Activated CD4-positive, alpha-beta memory T cell treated with anti-CD3 and anti-CD28 coated beads for 36 hours (primary cell): ENCODE measurements at regions not wholly inside any gene's neighbourhood (a gene's known extent, or its start where the extent isn't known, plus 50 kb on each side); places are given as distances from the start of the nearest gene placed in this dataset.

Source experiments
- CTCF ChIA-PET: fragments of 350-600 bp; sonication (Branson Sonifier 250); formaldehyde crosslinking; loops from one replicate; lab custom pipeline; 2021; ENCODE audit warnings: antibody characterized with exemption, inconsistent platforms; lab: Charles Lee
- POLR2A ChIA-PET: fragments of 350-600 bp; sonication (Branson Sonifier 250); formaldehyde crosslinking; loops from one replicate; lab custom pipeline; 2021; ENCODE audit warnings: antibody characterized with exemption; lab: Charles Lee
- DNase-seq: peaks from one replicate; pipeline ENCODE4 v3.0.0-alpha.2; 2020
- H3K27ac Mint-ChIP-seq: one replicate; pipeline ENCODE4 v1.8.0; 2021; ENCODE audit warnings: mixed read lengths
- H3K27me3 Mint-ChIP-seq: one replicate; pipeline ENCODE4 v1.8.0; 2021; ENCODE audit warnings: mixed read lengths
- H3K36me3 Mint-ChIP-seq: one replicate; pipeline ENCODE4 v1.8.0; 2021; ENCODE audit warnings: mixed read lengths
- H3K4me1 Mint-ChIP-seq: one replicate; pipeline ENCODE4 v1.8.0; 2021; ENCODE audit warnings: low read depth, mixed read lengths
- H3K4me3 Mint-ChIP-seq: one replicate; pipeline ENCODE4 v1.8.0; 2021; ENCODE audit warnings: mild to moderate bottlenecking, mixed read lengths
- H3K9me3 Mint-ChIP-seq: one replicate; pipeline ENCODE4 v1.8.0; 2021; ENCODE audit warnings: mixed read lengths
- intact Hi-C: fragments of 100-400 bp; cut with micrococcal nuclease; formaldehyde crosslinking; loops from one replicate; pipeline ENCODE4 v1.15.1; 2023

GRCh38 chr16:66152823-66153393 is 213.6 kb upstream of the CDH5 start:
- CTCF ChIA-PET: no interaction called here
- no peak for DNase-seq
- POLR2A ChIA-PET: no interaction called here
- H3K36me3 Mint-ChIP-seq: no peaks in the 10 kb centered on the region
- H3K27me3 Mint-ChIP-seq: peaks cover 3% of the 10 kb centered on the region
- no peaks in the 10 kb centered on the region for H3K4me1 Mint-ChIP-seq
- H3K4me3 Mint-ChIP-seq: no peak overlapping the region
- no peak overlapping the region for H3K27ac Mint-ChIP-seq
- no peaks in the 10 kb centered on the region for H3K9me3 Mint-ChIP-seq
- intact Hi-C loops: no loop called here

DNA sequence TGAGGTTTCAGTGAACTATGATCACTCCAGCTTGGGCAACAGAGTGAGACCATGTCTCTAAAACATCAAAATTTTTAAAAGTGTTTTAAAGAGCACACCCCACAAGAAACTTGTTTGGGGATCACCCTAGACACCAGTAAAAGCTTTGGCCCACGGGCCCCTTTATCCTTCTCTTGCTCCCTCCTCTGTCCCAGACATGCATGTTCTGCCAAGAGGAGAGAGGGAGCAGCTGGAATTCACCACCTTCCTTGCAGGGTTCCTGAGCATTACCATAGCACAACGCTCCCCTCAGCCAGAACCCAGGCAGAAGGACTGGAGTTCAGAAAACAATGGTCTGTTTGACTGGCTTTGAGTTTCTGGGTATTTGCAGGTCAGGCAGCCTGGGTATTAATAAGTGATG is 214.3 kb upstream of the CDH5 start:
- peaks cover 3% of the 10 kb centered on the region for H3K27me3 Mint-ChIP-seq
- ChIA-PET CTCF (no interaction called here), POLR2A (no interaction called here)
- no peak overlapping the region for H3K4me3 Mint-ChIP-seq
- no peak for DNase-seq
- H3K4me1 Mint-ChIP-seq: no peaks in the 10 kb centered on the region
- no peaks in the 10 kb centered on the region for H3K9me3 Mint-ChIP-seq
- intact Hi-C loops: no loop called here
- H3K36me3 Mint-ChIP-seq: no peaks in the 10 kb centered on the region
- H3K27ac Mint-ChIP-seq: no peak overlapping the region

- ChIA-PET POLR2A (no interaction called here), CTCF (no interaction called here)
- Mint-ChIP-seq H3K9me3 (no peaks in the 10 kb centered on the region), H3K36me3 (no peaks in the 10 kb centered on the region), H3K27ac (no peak overlapping the region), H3K4me1 (no peaks in the 10 kb centered on the region), H3K4me3 (no peak overlapping the region), H3K27me3 (peaks cover 3% of the 10 kb centered on the region)
- no peak for DNase-seq
- intact Hi-C loops: no loop called here
These were observed 215.6 kb upstream of the CDH5 start for GRCh38 chr16:66150698-66151482.

DNA sequence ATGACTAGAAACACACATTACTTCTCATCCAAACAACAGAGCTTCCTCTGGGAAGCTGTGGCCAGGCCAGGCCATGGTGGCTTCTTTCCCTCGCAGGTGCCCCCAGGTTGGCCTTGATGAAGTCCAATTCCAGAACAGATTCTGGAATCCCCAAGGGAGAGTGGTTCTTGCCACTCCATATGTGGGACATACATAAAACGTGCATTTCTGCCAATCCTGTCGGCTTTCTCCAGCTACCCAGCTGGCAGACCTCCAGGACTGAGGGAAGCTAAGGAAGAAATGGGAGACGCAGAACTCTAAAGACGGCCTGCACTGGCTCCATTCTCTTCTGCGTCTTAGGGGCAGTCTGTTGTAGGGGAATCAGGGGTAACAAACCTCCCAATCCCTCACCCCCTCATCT is 219.2 kb upstream of the CDH5 start:
- ChIA-PET POLR2A (no interaction called here), CTCF (no interaction called here)
- Mint-ChIP-seq H3K4me3 (no peak overlapping the region), H3K36me3 (no peaks in the 10 kb centered on the region), H3K4me1 (no peaks in the 10 kb centered on the region), H3K27me3 (peaks cover 4% of the 10 kb centered on the region), H3K27ac (no peak overlapping the region), H3K9me3 (no peaks in the 10 kb centered on the region)
- no peak for DNase-seq
- intact Hi-C loops: no loop called here

- Mint-ChIP-seq H3K36me3 (no peaks in the 10 kb centered on the region), H3K4me3 (no peak overlapping the region), H3K9me3 (no peaks in the 10 kb centered on the region), H3K27me3 (peaks cover 4% of the 10 kb centered on the region), H3K4me1 (no peaks in the 10 kb centered on the region), H3K27ac (no peak overlapping the region)
- POLR2A ChIA-PET: no interaction called here
- intact Hi-C loops: no loop called here
- no peak for DNase-seq
- CTCF ChIA-PET: no interaction called here
These were observed 219.7 kb upstream of the CDH5 start for GRCh38 chr16:66146798-66147197.

DNA sequence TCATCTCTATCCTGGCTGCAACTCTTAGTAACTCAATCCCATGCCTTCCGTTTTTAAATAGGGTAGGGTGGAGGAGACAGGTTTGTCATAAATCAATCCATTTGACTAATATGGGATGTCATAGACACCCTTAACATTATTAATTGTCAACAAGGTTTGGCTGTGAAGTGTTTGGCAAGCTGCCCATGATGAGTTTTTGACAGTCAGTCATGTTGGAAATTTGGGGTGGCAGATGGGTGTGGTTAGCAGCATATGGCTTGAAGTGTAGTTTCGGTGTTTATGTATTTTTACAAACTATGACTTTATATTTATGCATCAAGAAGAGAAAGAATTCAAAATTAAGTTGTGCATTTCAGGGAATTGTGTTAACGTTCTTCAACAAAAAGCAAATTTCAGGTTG is 221.8 kb upstream of the CDH5 start:
- Mint-ChIP-seq H3K4me1 (no peaks in the 10 kb centered on the region), H3K36me3 (no peaks in the 10 kb centered on the region), H3K9me3 (no peaks in the 10 kb centered on the region), H3K27me3 (peaks cover 2% of the 10 kb centered on the region), H3K27ac (no peak overlapping the region), H3K4me3 (no peak overlapping the region)
- POLR2A ChIA-PET: no interaction called here
- CTCF ChIA-PET: no interaction called here
- intact Hi-C loops: no loop called here
- DNase-seq: no peak

GRCh38 chr16:66143415-66143814 is 223.1 kb upstream of the CDH5 start:
- CTCF ChIA-PET: no interaction called here
- no peaks in the 10 kb centered on the region for H3K9me3 Mint-ChIP-seq
- H3K4me3 Mint-ChIP-seq: no peak overlapping the region
- H3K36me3 Mint-ChIP-seq: no peaks in the 10 kb centered on the region
- no peaks in the 10 kb centered on the region for H3K4me1 Mint-ChIP-seq
- no peak overlapping the region for H3K27ac Mint-ChIP-seq
- POLR2A ChIA-PET: no interaction called here
- no peak for DNase-seq
- intact Hi-C loops: no loop called here
- H3K27me3 Mint-ChIP-seq: peaks cover 2% of the 10 kb centered on the region

DNA sequence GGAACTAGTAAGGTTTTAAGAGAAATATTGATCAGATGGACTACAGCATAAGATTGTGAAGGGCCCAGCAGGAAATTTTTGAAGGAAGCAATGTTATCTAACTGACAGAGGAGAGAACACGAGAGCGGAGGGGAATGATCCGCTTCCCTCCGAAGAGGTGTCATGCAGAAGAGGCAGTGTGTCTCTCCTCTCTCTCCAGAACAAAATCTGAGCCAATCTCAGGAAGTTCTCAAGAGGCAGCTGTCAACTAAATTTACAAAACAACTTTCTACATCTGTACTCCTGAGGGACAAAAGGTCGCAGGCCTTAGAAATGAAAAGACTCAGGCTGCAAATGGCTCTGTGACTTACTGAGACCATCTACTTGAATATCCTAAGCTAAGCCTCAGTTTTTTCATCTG is 224.6 kb upstream of the CDH5 start:
- ChIA-PET CTCF (no interaction called here), POLR2A (no interaction called here)
- Mint-ChIP-seq H3K27ac (no peak overlapping the region), H3K4me1 (no peaks in the 10 kb centered on the region), H3K9me3 (no peaks in the 10 kb centered on the region), H3K4me3 (no peak overlapping the region), H3K36me3 (no peaks in the 10 kb centered on the region), H3K27me3 (peaks cover 2% of the 10 kb centered on the region)
- intact Hi-C loops: no loop called here
- no peak for DNase-seq

GRCh38 chr16:66137853-66138252 is 228.6 kb upstream of the CDH5 start:
- POLR2A ChIA-PET: no interaction called here
- DNase-seq: no peak
- Mint-ChIP-seq H3K4me3 (no peak overlapping the region), H3K4me1 (no peaks in the 10 kb centered on the region), H3K36me3 (no peaks in the 10 kb centered on the region), H3K27me3 (no peaks in the 10 kb centered on the region), H3K9me3 (no peaks in the 10 kb centered on the region), H3K27ac (no peak overlapping the region)
- CTCF ChIA-PET: no interaction called here
- intact Hi-C loops: no loop called here

GRCh38 chr16:66136841-66137240 is 229.7 kb upstream of the CDH5 start:
- Mint-ChIP-seq H3K27me3 (peaks cover 3% of the 10 kb centered on the region), H3K9me3 (no peaks in the 10 kb centered on the region), H3K4me3 (no peak overlapping the region), H3K36me3 (no peaks in the 10 kb centered on the region), H3K27ac (no peak overlapping the region), H3K4me1 (no peaks in the 10 kb centered on the region)
- CTCF ChIA-PET: no interaction called here
- POLR2A ChIA-PET: no interaction called here
- no peak for DNase-seq
- intact Hi-C loops: no loop called here

DNA sequence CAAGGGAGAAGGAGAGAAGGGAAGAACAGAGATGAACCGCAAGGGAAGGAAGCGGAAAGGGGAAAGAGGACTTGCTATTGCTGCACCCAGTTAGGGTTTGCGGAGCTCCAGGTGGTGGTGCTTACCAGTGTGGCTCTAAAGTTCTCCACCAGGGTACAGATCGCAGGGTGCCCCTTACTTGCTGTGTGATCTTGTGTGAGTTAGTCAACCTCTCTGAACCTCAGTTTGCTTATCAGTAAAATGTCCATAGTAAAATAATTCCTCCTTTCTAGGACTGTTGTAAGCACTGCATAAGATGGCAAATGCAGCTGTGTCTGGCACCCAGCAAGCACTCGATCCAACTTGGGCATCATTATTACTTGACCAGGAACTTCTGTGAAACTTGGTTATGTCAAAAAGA is 230.7 kb upstream of the CDH5 start:
- H3K36me3 Mint-ChIP-seq: no peaks in the 10 kb centered on the region
- H3K4me1 Mint-ChIP-seq: no peaks in the 10 kb centered on the region
- no peak overlapping the region for H3K4me3 Mint-ChIP-seq
- no peak overlapping the region for H3K27ac Mint-ChIP-seq
- no peak for DNase-seq
- ChIA-PET POLR2A (no interaction called here), CTCF (no interaction called here)
- H3K27me3 Mint-ChIP-seq: peaks cover 9% of the 10 kb centered on the region
- intact Hi-C loops: no loop called here
- H3K9me3 Mint-ChIP-seq: no peaks in the 10 kb centered on the region

- ChIA-PET CTCF (no interaction called here), POLR2A (no interaction called here)
- no peaks in the 10 kb centered on the region for H3K36me3 Mint-ChIP-seq
- no peak overlapping the region for H3K4me3 Mint-ChIP-seq
- no peak for DNase-seq
- peaks cover 9% of the 10 kb centered on the region for H3K27me3 Mint-ChIP-seq
- no peaks in the 10 kb centered on the region for H3K4me1 Mint-ChIP-seq
- intact Hi-C loops: no loop called here
- no peaks in the 10 kb centered on the region for H3K9me3 Mint-ChIP-seq
- H3K27ac Mint-ChIP-seq: no peak overlapping the region
These were observed 231.1 kb upstream of the CDH5 start for GRCh38 chr16:66135421-66135831.

GRCh38 chr16:66134875-66135274 is 231.6 kb upstream of the CDH5 start:
- H3K36me3 Mint-ChIP-seq: no peaks in the 10 kb centered on the region
- no peak overlapping the region for H3K4me3 Mint-ChIP-seq
- ChIA-PET CTCF (no interaction called here), POLR2A (no interaction called here)
- no peak overlapping the region for H3K27ac Mint-ChIP-seq
- DNase-seq: no peak
- no peaks in the 10 kb centered on the region for H3K9me3 Mint-ChIP-seq
- intact Hi-C loops: no loop called here
- no peaks in the 10 kb centered on the region for H3K4me1 Mint-ChIP-seq
- peaks cover 10% of the 10 kb centered on the region for H3K27me3 Mint-ChIP-seq
